ENCODE measurements at regions not wholly inside any gene's neighbourhood (a gene's known extent, or its start where the extent isn't known, plus 50 kb on each side); places are given as distances from the start of the nearest gene placed in this dataset.

DNA sequence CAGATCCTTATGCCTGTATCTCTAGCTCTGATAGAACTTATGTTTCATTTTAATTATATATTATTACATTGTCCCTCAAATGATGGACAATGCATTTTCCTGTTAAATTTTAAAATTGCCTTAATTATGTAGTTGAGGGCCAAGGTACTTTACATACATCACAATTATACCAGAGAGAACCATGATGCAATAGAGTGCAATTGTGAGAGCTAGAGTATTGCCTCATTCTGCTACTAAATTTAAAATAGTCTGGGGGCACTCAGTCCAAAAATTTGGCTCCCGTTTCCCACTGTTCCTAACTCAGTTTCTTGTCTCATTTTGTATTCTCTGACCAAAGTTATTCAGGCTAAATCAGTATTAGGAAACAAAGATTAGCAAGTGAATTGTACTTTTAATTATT is 378.5 kb upstream of the ZFP42 start:
- Histone ChIP-seq H2AFZ (ENCODE audit: low read length) (no peak overlapping the region), H4K91ac (ENCODE audit: insufficient read length, low read depth, low read length) (no peak overlapping the region), H2BK15ac (ENCODE audit: low read depth, low read length) (no peak overlapping the region), H3K4me2 (ENCODE audit: insufficient read depth, insufficient read length, low read length) (no peak overlapping the region), H2BK5ac (ENCODE audit: insufficient read length, low read length) (no peak overlapping the region), H3K14ac (ENCODE audit: insufficient read depth, low read length) (no peak overlapping the region), H3K18ac (ENCODE audit: insufficient read length, low read depth, low read length) (no peak overlapping the region), H3K79me2 (ENCODE audit: insufficient read depth, low read length) (no peaks in the 10 kb centered on the region), H3K9me3 (ENCODE audit: control insufficient read depth, low read depth, low read length) (no peaks in the 10 kb centered on the region), H2AK5ac (ENCODE audit: insufficient read length, low read length) (no peak overlapping the region), H3K56ac (ENCODE audit: insufficient read length, low read depth, low read length) (no peak overlapping the region), H3T11ph (ENCODE audit: low read length) (no peak overlapping the region), H4K5ac (ENCODE audit: insufficient read length, low read depth, low read length) (no peak overlapping the region), H3K4ac (ENCODE audit: low read depth, low read length) (no peak overlapping the region), H3K23ac (ENCODE audit: insufficient read length, low read depth, low read length) (no peak overlapping the region), H2BK120ac (ENCODE audit: low read depth, low read length, poor library complexity, severe bottlenecking) (no peak overlapping the region), H3K79me1 (ENCODE audit: insufficient read depth, low read depth, low read length, poor library complexity, severe bottlenecking) (no peaks in the 10 kb centered on the region), H2BK12ac (ENCODE audit: insufficient read length, low read depth, low read length) (no peak overlapping the region), H4K8ac (replicated peaks; ENCODE audit: insufficient read length, low read depth, low read length) (no peak overlapping the region), H3K27ac (ENCODE audit: insufficient read length, low read depth, low read length) (no peak overlapping the region), H3K23me2 (ENCODE audit: insufficient read length, low read depth, low read length, poor library complexity, severe bottlenecking) (no peaks in the 10 kb centered on the region), H3K9ac (ENCODE audit: extremely low read depth, insufficient read length, low read length) (no peak overlapping the region), H3K4me1 (ENCODE audit: insufficient read depth, low read length) (no peaks in the 10 kb centered on the region; the same call in 1 of the 2 replicates), H2BK20ac (ENCODE audit: low read depth, low read length, poor library complexity, severe bottlenecking) (no peak overlapping the region), H4K20me1 (ENCODE audit: control insufficient read depth, insufficient read depth, insufficient read length) (no peaks in the 10 kb centered on the region), H3K27me3 (ENCODE audit: insufficient read depth, low read length) (no peaks in the 10 kb centered on the region)
- no peaks in the 10 kb centered on the region for H3K9me3 Mint-ChIP-seq
- WGBS (ENCODE audit: extremely low coverage, insufficient read length, low lambda C conversion rate) = no CpG with 5 or more reads among the region's 1 CpG
- peaks cover 0 to 5% of the 10 kb centered on the region in 2 experiments; a peak in 2 of 4 replicates for H3K4me1 Mint-ChIP-seq
- no peak for DNase-seq
- TF ChIP-seq, protein P1, sequence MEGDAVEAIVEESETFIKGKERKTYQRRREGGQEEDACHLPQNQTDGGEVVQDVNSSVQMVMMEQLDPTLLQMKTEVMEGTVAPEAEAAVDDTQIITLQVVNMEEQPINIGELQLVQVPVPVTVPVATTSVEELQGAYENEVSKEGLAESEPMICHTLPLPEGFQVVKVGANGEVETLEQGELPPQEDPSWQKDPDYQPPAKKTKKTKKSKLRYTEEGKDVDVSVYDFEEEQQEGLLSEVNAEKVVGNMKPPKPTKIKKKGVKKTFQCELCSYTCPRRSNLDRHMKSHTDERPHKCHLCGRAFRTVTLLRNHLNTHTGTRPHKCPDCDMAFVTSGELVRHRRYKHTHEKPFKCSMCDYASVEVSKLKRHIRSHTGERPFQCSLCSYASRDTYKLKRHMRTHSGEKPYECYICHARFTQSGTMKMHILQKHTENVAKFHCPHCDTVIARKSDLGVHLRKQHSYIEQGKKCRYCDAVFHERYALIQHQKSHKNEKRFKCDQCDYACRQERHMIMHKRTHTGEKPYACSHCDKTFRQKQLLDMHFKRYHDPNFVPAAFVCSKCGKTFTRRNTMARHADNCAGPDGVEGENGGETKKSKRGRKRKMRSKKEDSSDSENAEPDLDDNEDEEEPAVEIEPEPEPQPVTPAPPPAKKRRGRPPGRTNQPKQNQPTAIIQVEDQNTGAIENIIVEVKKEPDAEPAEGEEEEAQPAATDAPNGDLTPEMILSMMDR (conservative IDR thresholded peaks at IDR 0.05) = no peak
- H3K27me3 Mint-ChIP-seq (ENCODE audit: low read depth) = no peaks in the 10 kb centered on the region; the same call in 1 of the 2 replicates
- H3K27ac Mint-ChIP-seq = no peak overlapping the region
- no peak overlapping the region for H3K4me3 Mint-ChIP-seq
- no peaks in the 10 kb centered on the region for H3K36me3 Mint-ChIP-seq (ENCODE audit: insufficient read depth in 1 of 3, low read depth in 3 of 3)
